RWPE1 (cell line): ENCODE measurements at regions not wholly inside any gene's neighbourhood (a gene's known extent, or its start where the extent isn't known, plus 50 kb on each side); places are given as distances from the start of the nearest gene placed in this dataset.
A peak's percentile ranks its signal among the peaks of the same experiment; 100 is the strongest.

Source experiments
- CTCF ChIA-PET: fragments of 350-600 bp; sonication (Branson Sonifier 250); formaldehyde crosslinking; extraction: SDS; loops from one replicate; lab custom pipeline; 2021; lab: Yijun Ruan, JAX
- POLR2A ChIA-PET: fragments of 400-600 bp; formaldehyde crosslinking; extraction: SDS; loops from one replicate; lab custom pipeline; 2020; ENCODE audit warnings: antibody characterized with exemption; ENCODE audit not compliant: low non-redundant PET; lab: Yijun Ruan, JAX
- DNase-seq: peaks from one replicate; pipeline ENCODE4 v3.0.0; 2012; ENCODE audit warnings: low spot score
- H3K27ac ChIP-seq: fragments of 450-650 bp; 2 replicates; pipeline ENCODE4 v1.5.1; 2017
- CTCF ChIP-seq: fragments of 450-650 bp; conservative IDR thresholded peaks from 2 replicates; pipeline ENCODE4 v1.5.1; 2017; ENCODE audit warnings: low read depth, mild to moderate bottlenecking

GRCh38 chr20:50434653-50435396, 75.4 kb upstream of the PTPN1 start:
- H3K27ac ChIP-seq, result peak overlapping the region; percentile 68
- TF ChIP-seq CTCF, result no peak
- DNase-seq, result peak; percentile 62
- CTCF ChIA-PET, result interaction anchor here (0.7 kb wide), 1 partner anchor 12 kb away, joined by 3 read pairs; no protein-coding TSS in a partner anchor
- POLR2A ChIA-PET, result interaction anchor here (0.7 kb wide), 2 partner anchors 325 to 1068 kb away, joined by 3 to 4 read pairs; no protein-coding TSS in a partner anchor

DNA sequence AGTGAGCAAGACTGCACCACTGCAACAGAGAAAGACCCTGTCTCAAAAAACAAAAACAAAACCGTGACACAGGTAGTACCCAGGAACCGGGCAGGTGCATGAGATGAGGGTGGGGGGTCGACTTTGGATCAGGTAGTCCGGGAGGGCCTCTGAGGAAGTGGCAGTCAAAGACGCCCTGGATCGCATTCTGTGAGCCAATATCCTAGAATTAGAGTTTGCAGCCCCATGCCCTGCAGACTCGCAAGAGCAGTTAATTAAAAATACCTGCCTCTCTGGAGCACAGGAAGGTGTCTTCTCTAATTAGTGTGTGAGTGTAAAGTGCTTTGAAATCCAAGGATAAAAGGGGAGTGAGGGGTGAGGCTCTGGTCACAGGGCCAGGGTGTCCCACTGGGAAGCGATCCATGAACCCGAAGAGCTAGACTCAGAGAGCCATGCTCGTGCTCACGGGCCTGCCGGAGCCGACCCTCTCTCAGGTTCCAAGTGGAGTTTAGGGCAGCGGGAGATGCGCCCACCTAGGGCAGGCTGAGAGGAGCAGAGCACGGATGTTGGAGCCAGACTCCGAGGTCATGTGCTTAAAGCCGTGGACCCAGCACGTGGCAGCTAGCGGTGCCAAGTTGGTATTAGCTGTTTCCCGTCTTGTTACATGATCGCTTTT, 74.7 kb upstream of the PTPN1 start:
- TF ChIP-seq CTCF, result no peak
- CTCF ChIA-PET, result interaction anchor here (0.6 kb wide), 1 partner anchor 283 kb away, joined by 4 read pairs; no protein-coding TSS in a partner anchor
- POLR2A ChIA-PET, result interaction anchor here (0.6 to 0.7 kb wide), 3 partner anchors 38 to 1068 kb away, joined by 3 to 4 read pairs (median 4); no protein-coding TSS in a partner anchor
- H3K27ac ChIP-seq, result peak overlapping the region; percentile 68
- DNase-seq, result no peak

DNA sequence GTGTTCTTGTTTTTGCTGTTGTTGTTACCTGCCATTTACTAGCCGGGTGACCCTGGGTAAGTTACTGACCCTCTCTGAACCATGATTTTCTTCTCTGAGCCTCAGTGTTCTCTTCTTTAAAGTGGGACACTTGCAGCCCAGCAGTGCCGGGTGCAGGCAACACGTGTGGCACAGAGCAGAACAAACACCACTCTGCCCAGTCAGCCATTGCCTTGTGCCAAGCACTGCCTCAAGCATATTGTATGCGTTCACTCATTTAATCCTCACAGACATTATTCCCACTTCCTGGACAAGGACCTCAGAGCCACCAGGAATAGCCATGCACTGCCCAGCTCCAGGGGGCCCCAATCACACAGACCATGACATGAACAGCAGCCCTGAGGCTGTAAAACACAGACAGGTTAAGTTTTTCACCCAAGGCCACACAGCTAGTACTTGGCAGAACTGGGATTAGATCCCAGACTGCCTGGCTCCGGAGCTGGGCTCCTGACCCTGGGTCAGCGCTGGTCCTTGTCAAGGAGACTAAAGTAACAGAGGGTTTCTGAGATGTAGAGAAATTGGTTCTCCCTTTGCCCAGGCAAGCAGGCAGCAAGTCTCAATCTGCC, 74.0 kb upstream of the PTPN1 start:
- H3K27ac ChIP-seq, result peak overlapping the region; percentile 68
- POLR2A ChIA-PET, result interaction anchor here (0.6 kb wide), 1 partner anchor 38 kb away, joined by 4 read pairs; no protein-coding TSS in a partner anchor
- no peak for DNase-seq
- no peak for TF ChIP-seq CTCF
- CTCF ChIA-PET, result interaction anchor here (0.6 kb wide), 1 partner anchor 283 kb away, joined by 4 read pairs; no protein-coding TSS in a partner anchor

GRCh38 chr20:50436696-50437095, 73.5 kb upstream of the PTPN1 start:
- CTCF ChIA-PET, result no interaction called here
- peak overlapping the region; percentile 68 for H3K27ac ChIP-seq
- POLR2A ChIA-PET, result no interaction called here
- no peak for DNase-seq
- no peak for TF ChIP-seq CTCF

DNA sequence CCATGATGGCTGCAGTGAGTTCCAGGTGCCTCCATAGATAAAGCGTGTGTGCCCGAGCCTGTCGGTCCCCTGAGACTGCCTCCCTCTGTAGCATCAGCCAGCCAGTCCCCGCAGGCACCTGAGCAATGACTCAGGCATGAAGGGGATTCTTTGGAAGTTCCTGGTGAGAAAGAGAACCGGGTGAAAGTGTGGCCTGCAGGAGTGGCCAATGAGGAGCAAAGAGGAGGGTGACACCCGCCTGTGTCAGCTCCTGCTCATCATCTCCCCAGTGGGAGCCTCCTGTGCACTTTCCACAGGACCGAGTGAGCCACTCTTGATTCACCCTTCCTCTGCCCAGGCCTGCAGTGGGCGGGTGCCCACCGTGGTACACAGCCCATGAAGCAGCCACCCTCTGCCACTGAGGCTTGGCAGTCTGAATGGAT, 71.2 kb upstream of the PTPN1 start:
- POLR2A ChIA-PET, result interaction anchor here (1.1 to 1.2 kb wide), 2 partner anchors 10 to 42 kb away, joined by 3 to 6 read pairs; no protein-coding TSS in a partner anchor
- CTCF ChIA-PET, result interaction anchor here (0.6 to 1.1 kb wide), 4 partner anchors 21 to 360 kb away, joined by 3 to 5 read pairs (median 3); no protein-coding TSS in a partner anchor
- no peak for TF ChIP-seq CTCF
- H3K27ac ChIP-seq, result peak overlapping the region; percentile 98
- peak; percentile 97 for DNase-seq
